ENCODE measurements at regions not wholly inside any gene's neighbourhood (a gene's known extent, or its start where the extent isn't known, plus 50 kb on each side); places are given as distances from the start of the nearest gene placed in this dataset.

- TF ChIP-seq MAX (IDR thresholded peaks at IDR 0.05) (no peak), POLR2AphosphoS5 (IDR thresholded peaks at IDR 0.05; ENCODE audit: low read depth, low read length) (no peak), POLR2A (IDR thresholded peaks at IDR 0.05; ENCODE audit: borderline replicate concordance, extremely low read depth, insufficient read depth, insufficient read length) (no peak), ZNF274 (IDR thresholded peaks at IDR 0.05; ENCODE audit: low read depth, low read length) (no peak), JUND (IDR thresholded peaks at IDR 0.05) (no peak)
Observed at GRCh38 chr2:79260848-79261247, 101.3 kb upstream of the REG3A start (continued).

- intact Hi-C loops (cut with micrococcal nuclease): no loop called here
- Histone ChIP-seq H3K27ac (ENCODE audit: low read depth, low read length) (no peak overlapping the region), H3K4me2 (ENCODE audit: low read length) (no peak overlapping the region), H3K36me3 (ENCODE audit: control insufficient read depth in 1 of 2, insufficient read depth in 2 of 2, low read length in 2 of 2) (no peaks in the 10 kb centered on the region), H4K20me1 (ENCODE audit: insufficient read depth) (no peaks in the 10 kb centered on the region), H3K27me3 (ENCODE audit: insufficient read depth, low read length) (no peaks in the 10 kb centered on the region), H2AFZ (ENCODE audit: low read depth, low read length, poor library complexity, severe bottlenecking) (no peak overlapping the region), H3K4me3 (replicated peaks in 1 of 2; ENCODE audit: low read depth in 1 of 2, low read length in 2 of 2) (no peak overlapping the region), H3K9me2 (ENCODE audit: insufficient read depth) (no peaks in the 10 kb centered on the region), H3K79me2 (ENCODE audit: insufficient read depth, low read length) (no peaks in the 10 kb centered on the region), H3K9ac (ENCODE audit: low read length) (no peak overlapping the region), H3K9me3 (ENCODE audit: control insufficient read depth in 1 of 2, insufficient read depth in 1 of 2, low read depth in 1 of 2, low read length in 2 of 2) (peaks cover 4 to 10% of the 10 kb centered on the region in 2 experiments; a peak in 2 of 4 replicates), H3K4me1 (ENCODE audit: control insufficient read depth in 1 of 2, insufficient read depth in 2 of 2, low read length in 2 of 2) (no peaks in the 10 kb centered on the region)
- RAD21 ChIA-PET (ENCODE audit: low non-redundant PET in 1 of 2, low total read pairs in 2 of 2, uncharacterized antibody in 2 of 2, unreplicated experiment in 2 of 2): no interaction called here
- POLR2A ChIA-PET: no interaction called here
- DNase-seq (ENCODE audit: low read depth, low spot score) (no peak), ATAC-seq (no peak)
- CTCF ChIA-PET: no interaction called here
- no peak for TF ChIP-seq CTCF (IDR thresholded peaks at IDR 0.05 in 2 of 3, conservative IDR thresholded peaks at IDR 0.05 in 1 of 3; ENCODE audit: borderline replicate concordance in 1 of 3, insufficient read depth in 1 of 3, low read depth in 2 of 3, low read length in 2 of 3)
- TF ChIP-seq SIN3A (IDR thresholded peaks at IDR 0.05; ENCODE audit: low read depth): no peak
- TF ChIP-seq EZH2phosphoT487 (IDR thresholded peaks at IDR 0.05; ENCODE audit: borderline replicate concordance): no peak
- no peak for TF ChIP-seq EZH2 (IDR thresholded peaks at IDR 0.05)
- no peak for TF ChIP-seq TCF7L2 (IDR thresholded peaks at IDR 0.05; ENCODE audit: borderline replicate concordance, extremely low read depth, insufficient read depth, insufficient read length)
- TF ChIP-seq SP1 (IDR thresholded peaks at IDR 0.05; ENCODE audit: low read depth): no peak
- TF ChIP-seq ZFX (IDR thresholded peaks at IDR 0.05): no peak
- TF ChIP-seq SRF (IDR thresholded peaks at IDR 0.05; ENCODE audit: low read depth): no peak
- no peak for TF ChIP-seq ELF1 (IDR thresholded peaks at IDR 0.05; ENCODE audit: borderline replicate concordance, low read depth)
- TF ChIP-seq REST (IDR thresholded peaks at IDR 0.05; ENCODE audit: low read depth): no peak
- no peak for TF ChIP-seq YY1 (IDR thresholded peaks at IDR 0.05; ENCODE audit: extremely low read depth, insufficient replicate concordance, low read depth, low read length)
- no peak for TF ChIP-seq ZBTB33 (IDR thresholded peaks at IDR 0.05; ENCODE audit: extremely low read depth, insufficient replicate concordance, low read length)
- no peak for TF ChIP-seq ZNF274 (IDR thresholded peaks at IDR 0.05; ENCODE audit: low read depth, low read length)
- TF ChIP-seq JUND (IDR thresholded peaks at IDR 0.05): no peak
- BruUV-seq (replicated peaks): no TSS peak
Observed at GRCh38 chr2:79259959-79260358, 100.4 kb upstream of the REG3A start.

Measured in HCT116 (cell line).